Sigmoid colon (tissue), 3 donors: ENCODE measurements at regions not wholly inside any gene's neighbourhood (a gene's known extent, or its start where the extent isn't known, plus 50 kb on each side); places are given as distances from the start of the nearest gene placed in this dataset.

ENCODE experiments used
- POLR2A ChIP-seq, 2 donors: fragments of 450-650 bp; IDR thresholded peaks; one replicate each; pipeline ENCODE4 v1.6.1; 2016; ENCODE audit warnings: antibody characterized with exemption in 2 of 2, mild to moderate bottlenecking in 2 of 2, moderate library complexity in 2 of 2
- TF ChIP-seq, protein P1 (sequence below), 4 experiments: fragments of 450-650 bp in 3 of 4; fragments of 200-600 bp in 1 of 4; IDR thresholded peaks; one replicate each; pipeline ENCODE4 v1.5.1; 2016 to 2019; ENCODE audit warnings: antibody characterized with exemption in 4 of 4, mild to moderate bottlenecking in 3 of 4, moderate library complexity in 2 of 4

DNA sequence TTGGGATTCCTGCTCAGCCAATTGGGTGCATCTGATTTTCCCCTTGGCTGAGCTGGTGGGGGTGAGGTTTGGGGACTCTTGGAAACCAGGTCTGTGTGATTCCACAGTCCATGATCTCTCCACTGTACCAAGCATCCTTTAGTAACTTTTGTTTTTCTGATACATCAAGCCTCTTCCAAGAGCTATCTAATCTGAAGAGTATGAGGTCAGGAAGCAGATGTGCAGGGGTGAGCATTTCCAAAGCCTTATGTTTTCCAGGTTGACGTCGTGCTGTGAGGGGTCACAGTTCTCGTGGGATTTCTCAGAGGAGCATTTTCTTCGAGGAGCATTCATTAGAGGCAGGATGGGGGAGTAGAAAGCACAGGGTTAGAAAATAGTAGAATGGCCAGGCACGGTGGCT lies 95.3 kb downstream of the KLF4 start:
- TF ChIP-seq POLR2A (IDR thresholded peaks at IDR 0.05): no peak
- TF ChIP-seq, protein P1, sequence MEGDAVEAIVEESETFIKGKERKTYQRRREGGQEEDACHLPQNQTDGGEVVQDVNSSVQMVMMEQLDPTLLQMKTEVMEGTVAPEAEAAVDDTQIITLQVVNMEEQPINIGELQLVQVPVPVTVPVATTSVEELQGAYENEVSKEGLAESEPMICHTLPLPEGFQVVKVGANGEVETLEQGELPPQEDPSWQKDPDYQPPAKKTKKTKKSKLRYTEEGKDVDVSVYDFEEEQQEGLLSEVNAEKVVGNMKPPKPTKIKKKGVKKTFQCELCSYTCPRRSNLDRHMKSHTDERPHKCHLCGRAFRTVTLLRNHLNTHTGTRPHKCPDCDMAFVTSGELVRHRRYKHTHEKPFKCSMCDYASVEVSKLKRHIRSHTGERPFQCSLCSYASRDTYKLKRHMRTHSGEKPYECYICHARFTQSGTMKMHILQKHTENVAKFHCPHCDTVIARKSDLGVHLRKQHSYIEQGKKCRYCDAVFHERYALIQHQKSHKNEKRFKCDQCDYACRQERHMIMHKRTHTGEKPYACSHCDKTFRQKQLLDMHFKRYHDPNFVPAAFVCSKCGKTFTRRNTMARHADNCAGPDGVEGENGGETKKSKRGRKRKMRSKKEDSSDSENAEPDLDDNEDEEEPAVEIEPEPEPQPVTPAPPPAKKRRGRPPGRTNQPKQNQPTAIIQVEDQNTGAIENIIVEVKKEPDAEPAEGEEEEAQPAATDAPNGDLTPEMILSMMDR (IDR thresholded peaks at IDR 0.05): no peak
